D721Med (cell line): ENCODE measurements at regions not wholly inside any gene's neighbourhood (a gene's known extent, or its start where the extent isn't known, plus 50 kb on each side); places are given as distances from the start of the nearest gene placed in this dataset.

Experiments
- DNase-seq: peaks from one replicate; pipeline ENCODE4 v3.0.0; 2011; ENCODE audit warnings: low spot score; ENCODE audit not compliant: insufficient read length
- FAIRE-seq: peaks from 2 replicates; lab custom pipeline; 2011; peaks lifted over from hg19 to GRCh38; lab: Jason Lieb, UNC
- CTCF ChIP-seq: IDR thresholded peaks from 2 replicates; pipeline ENCODE4 v1.5.1; 2012; ENCODE audit warnings: mild to moderate bottlenecking, control low read depth; ENCODE audit not compliant: insufficient read depth; ENCODE audit errors: missing control alignments

- no peak for FAIRE-seq
- no peak for TF ChIP-seq CTCF
These were observed 125.7 kb upstream of the DPP10 start for GRCh38 chr2:114316532-114317300.

GRCh38 chr2:114330594-114330993 is 111.8 kb upstream of the DPP10 start:
- no peak for TF ChIP-seq CTCF
- no peak for DNase-seq
- no peak for FAIRE-seq

More at GRCh38 chr2:114316532-114317300, 125.7 kb upstream of the DPP10 start:
- DNase-seq: no peak

- DNase-seq (no peak), FAIRE-seq (no peak)
- TF ChIP-seq CTCF: no peak
These were observed 110.5 kb upstream of the DPP10 start for GRCh38 chr2:114331934-114332333.

- TF ChIP-seq CTCF: no peak
- FAIRE-seq: no peak
- DNase-seq: no peak
These were observed 97.2 kb upstream of the DPP10 start for GRCh38 chr2:114345246-114345645.

- FAIRE-seq: no peak
- TF ChIP-seq CTCF: no peak
- no peak for DNase-seq
These were observed 95.8 kb upstream of the DPP10 start for GRCh38 chr2:114346658-114347057.

GRCh38 chr2:114350186-114350725 is 92.2 kb upstream of the DPP10 start:
- TF ChIP-seq CTCF: no peak

GRCh38 chr2:114352988-114353387 is 89.5 kb upstream of the DPP10 start:
- no peak for FAIRE-seq
- TF ChIP-seq CTCF: no peak
- DNase-seq: no peak

More at GRCh38 chr2:114350186-114350725, 92.2 kb upstream of the DPP10 start:
- FAIRE-seq (no peak), DNase-seq (no peak)
